NCI-H510A treated with DMSO at 0.1 percent for 48 hours (cell line): ENCODE measurements at regions not wholly inside any gene's neighbourhood (a gene's known extent, or its start where the extent isn't known, plus 50 kb on each side); places are given as distances from the start of the nearest gene placed in this dataset.
A peak's percentile ranks its signal among the peaks of the same experiment; 100 is the strongest.
"Not testable (repeated sequence)": the region's sequence is repeated elsewhere in the genome, so short reads cannot be mapped to it uniquely, and the experiment has no call there.

Experiments used
- DNase-seq: peaks from one replicate; lab custom pipeline; 2025; lab: John Stamatoyannopoulos, UW

- not testable (repeated sequence) for DNase-seq
Measured at GRCh38 chr3:182344026-182344425, 449.3 kb upstream of the ATP11B start.

GRCh38 chr3:182349051-182349450, 444.3 kb upstream of the ATP11B start:
- no peak for DNase-seq

GRCh38 chr3:182349951-182350517, 443.3 kb upstream of the ATP11B start:
- DNase-seq, result no peak

GRCh38 chr3:182357928-182358327, 435.4 kb upstream of the ATP11B start:
- DNase-seq, result no peak

GRCh38 chr3:182364323-182364722, 429.0 kb upstream of the ATP11B start:
- DNase-seq, result peak; percentile 51

GRCh38 chr3:182364723-182365650, 428.3 kb upstream of the ATP11B start:
- DNase-seq, result peak; percentile 91

GRCh38 chr3:182366746-182367145, 426.6 kb upstream of the ATP11B start:
- DNase-seq, result no peak

- no peak for DNase-seq
Measured at GRCh38 chr3:182369861-182370260, 423.4 kb upstream of the ATP11B start.

GRCh38 chr3:182370949-182371348, 422.4 kb upstream of the ATP11B start:
- DNase-seq, result no peak

GRCh38 chr3:182375916-182376315, 417.4 kb upstream of the ATP11B start:
- peak; percentile 33 for DNase-seq

- no peak for DNase-seq
Measured at GRCh38 chr3:182382112-182382857, 411.0 kb upstream of the ATP11B start.

- no peak for DNase-seq
Measured at GRCh38 chr3:182384221-182384620, 409.1 kb upstream of the ATP11B start.

- DNase-seq, result no peak
Measured at GRCh38 chr3:182385356-182385755, 407.9 kb upstream of the ATP11B start.

- DNase-seq, result no peak
Measured at GRCh38 chr3:182388506-182388905, 404.8 kb upstream of the ATP11B start.

GRCh38 chr3:182389071-182389815, 404.1 kb upstream of the ATP11B start:
- DNase-seq, result peak; percentile 93

GRCh38 chr3:182390421-182390820, 402.9 kb upstream of the ATP11B start:
- DNase-seq, result no peak

GRCh38 chr3:182392182-182392937, 400.9 kb upstream of the ATP11B start:
- peak; percentile 38 for DNase-seq

- DNase-seq, result peak; percentile 35
Measured at GRCh38 chr3:182393151-182393550, 400.2 kb upstream of the ATP11B start.

- peak; percentile 21 for DNase-seq
Measured at GRCh38 chr3:182393830-182394367, 399.4 kb upstream of the ATP11B start.

- no peak for DNase-seq
Measured at GRCh38 chr3:182397164-182397563, 396.1 kb upstream of the ATP11B start.
